Activated CD4-positive, CD25-positive, alpha-beta regulatory T cell treated with anti-CD3 and anti-CD28 coated beads, Interleukin-2, amount 50 U/mL, for 16 hours (primary cell): ENCODE measurements at regions not wholly inside any gene's neighbourhood (a gene's known extent, or its start where the extent isn't known, plus 50 kb on each side); places are given as distances from the start of the nearest gene placed in this dataset.
"Not testable (repeated sequence)": the region's sequence is repeated elsewhere in the genome, so short reads cannot be mapped to it uniquely, and the experiment has no call there.

ENCODE experiments used
- DNase-seq: peaks from one replicate; pipeline ENCODE4 v3.0.0-alpha.2; 2020; ENCODE audit warnings: low read depth, low spot score

DNA sequence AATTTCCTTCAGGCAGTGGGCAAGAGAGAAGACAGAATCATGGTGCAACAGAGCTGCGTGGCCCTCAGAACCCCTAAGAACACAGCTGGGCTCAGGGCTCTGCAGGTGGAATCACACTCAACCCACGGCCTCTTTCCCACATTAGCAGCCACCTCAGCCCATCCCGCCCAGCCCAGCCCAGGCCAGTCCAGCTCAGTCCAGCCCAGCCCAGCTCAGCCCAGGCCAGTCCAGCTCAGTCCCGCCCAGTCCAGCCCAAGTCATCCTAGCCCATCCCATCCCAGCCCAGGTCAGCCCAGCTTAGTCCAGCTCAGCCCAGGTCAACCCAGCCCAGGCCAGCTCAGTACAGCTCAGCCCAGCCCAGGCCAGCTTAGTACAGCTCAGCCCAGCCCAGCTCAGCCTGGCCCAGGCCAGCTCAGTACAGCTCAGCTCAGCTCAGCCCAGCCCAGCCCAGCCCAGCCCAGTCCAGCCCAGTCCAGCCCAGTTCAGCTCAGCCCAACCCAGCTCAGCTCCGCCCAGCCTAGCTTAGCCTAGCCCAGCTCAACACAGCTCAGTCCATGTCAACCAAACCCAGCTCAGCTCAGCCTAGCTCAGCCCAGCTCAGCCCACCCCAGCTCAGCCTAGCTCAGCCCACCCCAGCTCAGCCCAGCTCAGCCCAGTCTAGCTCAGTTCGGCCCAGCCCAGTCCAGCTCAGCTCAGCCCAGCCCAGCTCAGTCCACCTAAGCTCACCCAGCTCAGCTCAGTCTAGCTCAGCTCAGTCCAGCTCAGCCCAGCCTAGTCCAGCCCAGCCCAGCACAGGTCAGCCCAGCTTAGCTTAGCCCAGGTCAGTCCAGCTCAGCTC, 183.1 kb downstream of the TMEM121 start:
- DNase-seq: no peak

DNA sequence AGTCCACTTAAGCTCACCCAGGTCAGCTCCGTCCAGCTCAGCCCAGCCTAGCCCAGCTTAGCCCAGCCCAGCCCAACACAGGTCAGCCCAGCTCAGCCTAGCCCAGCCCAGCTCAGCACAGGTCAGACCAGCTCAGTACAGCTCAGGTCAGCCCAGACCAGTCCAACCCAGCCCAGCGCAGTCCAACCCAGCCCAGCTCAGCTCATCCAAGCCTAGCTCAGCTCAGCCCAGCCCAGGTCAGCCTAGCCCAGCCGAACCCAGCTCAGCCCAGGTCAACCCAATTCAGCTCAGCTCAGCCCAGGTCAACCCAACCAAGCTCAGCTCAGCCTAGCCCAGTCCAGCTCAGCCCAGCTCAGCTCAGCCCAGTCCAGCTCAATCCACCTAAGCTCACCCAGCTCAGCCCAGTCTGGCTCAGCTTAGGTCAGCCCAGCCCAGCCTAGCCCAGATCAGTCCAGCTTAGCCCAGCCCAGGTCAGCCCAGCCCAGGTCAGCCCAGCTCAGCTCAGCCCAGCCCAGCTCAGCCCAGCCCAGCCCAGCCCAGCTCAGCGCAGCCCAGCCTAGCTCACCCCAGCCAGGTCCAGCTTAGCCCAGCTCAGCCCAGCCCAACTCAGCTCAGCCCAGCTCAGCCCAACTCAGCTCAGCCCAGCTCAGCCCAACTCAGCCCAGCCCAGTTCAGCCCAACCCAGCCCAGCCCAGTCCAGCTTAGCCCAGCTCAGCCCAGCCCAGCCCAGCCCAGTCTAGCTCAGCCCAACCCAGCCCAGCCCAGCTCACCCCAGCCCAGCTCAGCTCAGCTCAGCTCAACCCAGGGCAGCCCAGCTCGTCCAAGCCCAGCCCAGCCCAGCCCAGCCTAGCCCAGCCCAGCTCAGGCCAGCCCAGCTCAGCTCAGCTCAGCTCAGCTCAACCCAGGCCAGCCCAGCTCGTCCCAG, 184.0 kb downstream of the TMEM121 start:
- DNase-seq: no peak

DNA sequence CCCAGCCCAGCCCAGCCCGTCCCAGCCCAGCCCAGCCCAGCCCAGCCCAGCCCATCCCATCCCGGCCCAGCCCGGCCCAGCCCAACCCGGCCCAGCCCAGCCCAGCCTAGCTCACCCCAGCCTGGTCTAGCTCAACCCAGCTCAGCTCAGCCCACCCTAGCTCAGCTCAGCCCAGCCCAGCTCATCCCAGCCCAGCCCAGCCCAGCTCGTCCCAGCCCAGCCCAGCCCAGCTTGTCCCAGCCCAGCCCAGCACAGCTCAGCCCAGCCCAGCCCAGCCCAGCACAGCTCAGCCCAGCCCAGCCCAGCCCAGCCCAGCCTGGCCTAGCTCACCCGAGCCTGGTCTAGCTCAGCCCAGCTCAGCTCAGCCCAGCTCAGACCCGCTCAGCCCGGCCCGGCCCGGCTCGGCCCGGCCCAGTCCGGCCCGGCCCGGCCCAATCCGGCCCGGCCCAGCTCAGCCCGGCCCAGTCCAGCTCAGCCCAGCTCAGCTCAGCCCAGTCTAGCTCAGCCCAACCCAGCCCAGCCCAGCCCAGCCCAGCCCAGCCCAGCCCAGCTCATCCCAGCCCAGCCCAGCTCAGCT, 184.7 kb downstream of the TMEM121 start:
- no peak for DNase-seq

DNA sequence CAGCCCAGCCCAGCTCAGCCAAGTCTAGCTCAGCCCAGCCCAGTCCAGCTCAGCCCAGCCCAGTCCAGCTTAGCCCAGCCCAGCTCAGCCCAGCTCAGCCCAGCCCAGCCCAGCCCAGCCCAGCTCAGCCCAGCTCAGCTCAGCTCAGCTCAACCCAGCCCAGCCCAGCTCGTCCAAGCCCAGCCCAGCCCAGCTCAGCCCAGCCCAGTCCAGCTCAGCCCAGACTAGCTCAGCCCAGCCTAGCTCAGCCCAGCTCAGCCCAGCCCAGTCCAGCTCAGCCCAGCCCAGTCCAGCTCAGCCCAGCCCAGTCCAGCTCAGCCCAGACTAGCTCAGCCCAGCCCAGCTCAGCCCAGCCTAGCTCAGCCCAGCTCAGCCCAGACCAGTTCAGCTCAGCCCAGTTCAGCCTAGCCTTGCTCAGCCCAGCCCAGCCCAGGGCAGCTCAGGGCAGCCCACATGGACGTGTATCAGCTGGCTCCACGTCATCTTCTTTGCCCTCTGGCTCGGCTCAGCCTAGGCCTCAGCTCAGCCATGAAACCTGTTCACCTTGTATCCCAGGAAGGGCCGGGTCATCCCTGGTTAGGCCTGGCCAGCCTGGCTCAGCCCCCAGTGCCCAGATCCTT, 185.6 kb downstream of the TMEM121 start:
- no peak for DNase-seq

DNA sequence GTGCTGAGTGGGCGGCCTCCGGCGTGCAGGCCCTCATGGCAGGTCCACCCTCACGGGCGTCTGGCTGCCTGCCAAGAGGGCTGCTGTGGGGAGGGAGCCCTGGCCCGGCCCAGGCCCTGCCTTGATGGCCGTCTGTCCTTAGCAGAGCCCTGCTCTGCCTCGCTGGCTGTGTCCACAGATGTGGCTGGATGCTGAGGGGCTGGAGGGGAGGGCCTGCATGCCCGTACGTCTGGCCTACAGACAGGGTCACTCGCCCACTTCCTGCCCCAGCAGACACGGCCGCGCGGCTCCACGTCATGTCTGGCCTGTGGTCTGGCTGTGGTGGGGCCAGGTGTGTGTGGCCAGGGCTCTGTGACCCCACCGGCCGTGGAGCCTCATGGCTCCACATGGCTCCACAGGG, 186.3 kb downstream of the TMEM121 start:
- not testable (repeated sequence) for DNase-seq

DNA sequence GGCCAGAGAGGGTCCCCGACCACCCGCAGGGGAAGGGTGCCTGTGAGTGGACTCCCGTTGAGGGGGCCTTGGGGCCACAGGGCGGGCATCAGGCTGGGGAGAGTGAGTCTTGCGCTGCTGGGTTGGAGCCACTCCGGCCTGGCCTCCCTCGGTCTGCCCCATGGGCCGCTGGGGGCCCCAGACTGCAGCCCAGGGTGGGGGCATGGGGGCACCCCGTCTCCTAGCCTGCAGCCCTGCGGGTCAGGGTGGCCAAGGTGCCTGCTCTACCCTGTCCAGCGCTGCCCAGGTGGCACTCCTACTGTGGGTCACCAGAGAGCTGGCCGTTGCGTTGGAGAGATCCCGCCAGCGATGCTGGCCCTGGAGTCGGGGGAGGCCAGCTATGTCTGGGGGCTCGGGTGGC, 186.8 kb downstream of the TMEM121 start:
- DNase-seq: not testable (repeated sequence)

DNA sequence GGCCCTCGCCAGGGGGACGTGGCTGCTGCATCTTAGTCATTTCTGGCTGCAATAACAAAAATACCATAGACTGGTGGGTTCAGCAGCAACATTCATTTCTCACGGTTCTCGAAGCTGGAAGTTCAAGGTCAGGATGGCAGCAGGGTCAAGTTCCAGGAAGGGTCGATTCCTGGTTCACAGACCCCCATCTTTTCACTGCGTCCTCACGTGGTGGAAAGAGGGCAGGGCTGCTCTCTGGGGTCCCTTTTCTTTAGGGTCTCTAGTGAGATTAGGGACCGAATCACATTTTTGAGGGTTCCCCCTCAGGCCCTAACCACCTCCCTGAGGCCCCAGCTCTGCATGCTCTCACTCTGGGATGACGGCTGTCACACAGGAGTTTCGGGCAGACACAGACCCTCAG, 187.5 kb downstream of the TMEM121 start:
- DNase-seq: not testable (repeated sequence)

DNA sequence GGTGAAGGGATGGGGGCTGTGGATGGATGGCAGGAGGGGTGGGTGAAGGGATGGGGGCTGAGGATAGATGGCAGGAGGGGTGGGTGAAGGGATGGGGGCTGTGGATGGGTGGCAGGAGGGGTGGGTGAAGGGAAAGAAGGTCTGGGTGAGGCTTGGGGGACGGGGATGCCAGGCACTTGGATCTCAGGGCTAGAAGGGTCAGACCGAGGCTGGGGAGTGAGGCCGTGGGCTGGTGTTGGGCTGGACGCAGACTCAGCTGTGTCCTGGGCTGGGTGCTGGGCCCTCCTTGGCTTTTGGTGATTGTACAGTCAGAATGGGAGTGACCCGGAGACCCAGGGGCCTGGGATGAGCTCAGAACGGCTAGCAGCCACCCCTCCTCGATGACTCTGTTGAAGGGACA, 192.4 kb downstream of the TMEM121 start:
- not testable (repeated sequence) for DNase-seq

DNA sequence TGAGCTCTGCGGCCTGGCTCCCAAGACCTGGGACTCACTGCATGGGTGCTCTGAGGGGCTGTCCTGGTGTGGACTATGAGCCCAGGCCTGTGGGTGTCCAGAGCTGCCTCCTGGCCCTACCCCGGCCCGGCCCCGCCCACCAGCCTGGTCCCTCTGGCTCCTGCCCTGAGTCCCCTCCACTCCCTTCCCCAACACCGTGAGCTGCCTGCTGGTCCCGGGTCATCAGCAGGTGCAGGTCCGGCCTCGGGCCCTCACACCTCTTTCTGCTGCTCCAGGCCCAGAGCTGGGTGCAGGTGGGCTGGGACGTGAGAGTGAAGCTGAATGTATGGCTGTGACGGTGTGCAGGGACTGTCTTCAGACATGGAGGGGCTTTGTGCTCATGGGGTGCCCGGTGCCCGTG, 193.7 kb downstream of the TMEM121 start:
- not testable (repeated sequence) for DNase-seq

DNA sequence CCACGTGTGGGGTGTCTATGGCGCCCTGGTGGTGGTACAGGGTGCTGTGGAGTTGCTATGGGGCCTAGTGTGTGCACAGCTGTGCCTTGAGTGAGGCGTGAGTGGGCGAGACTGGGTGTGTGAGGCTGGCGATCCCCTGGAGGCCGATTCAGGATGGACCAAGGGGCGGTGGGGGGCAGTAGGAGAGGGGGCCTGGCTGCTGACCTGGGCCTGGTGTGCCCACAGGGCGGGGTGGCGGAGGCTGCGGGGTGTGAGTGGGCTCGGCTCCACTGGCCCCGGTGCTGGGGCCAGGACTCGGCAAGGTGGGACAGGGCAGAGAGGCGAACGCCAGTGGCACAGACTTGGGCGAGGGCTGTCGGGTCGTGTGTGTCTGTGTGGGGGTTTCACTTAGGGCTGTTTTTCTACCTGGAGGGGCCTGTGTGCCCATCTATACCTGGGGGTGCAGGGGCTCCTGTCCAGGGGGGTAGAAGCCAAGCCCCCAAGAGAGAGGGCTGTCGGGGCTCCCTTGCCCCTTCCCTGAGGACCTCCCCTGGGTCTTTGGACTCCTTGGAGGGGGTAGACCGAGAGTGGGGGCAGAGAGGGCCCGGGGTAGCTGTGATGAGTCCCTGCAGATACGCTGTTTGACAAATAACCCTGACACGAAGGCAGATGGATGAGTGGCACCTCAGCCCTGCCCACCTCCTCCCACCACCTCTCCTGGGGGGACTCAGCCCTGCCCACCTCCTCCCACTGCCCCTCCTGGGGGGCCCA, 194.6 kb downstream of the TMEM121 start:
- not testable (repeated sequence) for DNase-seq

DNA sequence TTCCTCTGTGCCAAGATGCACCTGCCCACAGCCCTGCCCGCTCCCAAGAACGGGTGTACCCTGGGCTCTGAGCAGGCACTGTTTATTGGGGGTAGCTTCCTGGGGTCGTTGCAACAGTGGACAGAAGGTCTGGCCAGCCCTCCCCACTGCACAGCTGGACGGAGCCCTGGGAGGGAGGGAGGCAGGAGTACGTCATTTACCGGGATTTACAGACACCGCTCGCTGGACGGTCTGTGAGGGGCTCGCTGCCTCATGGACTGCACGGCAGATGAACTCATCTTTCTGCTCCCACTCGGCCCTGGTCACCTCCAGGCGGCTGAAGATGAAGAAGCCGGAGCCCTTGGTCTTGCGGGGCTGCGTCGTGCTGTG, 195.2 kb downstream of the TMEM121 start:
- not testable (repeated sequence) for DNase-seq

DNA sequence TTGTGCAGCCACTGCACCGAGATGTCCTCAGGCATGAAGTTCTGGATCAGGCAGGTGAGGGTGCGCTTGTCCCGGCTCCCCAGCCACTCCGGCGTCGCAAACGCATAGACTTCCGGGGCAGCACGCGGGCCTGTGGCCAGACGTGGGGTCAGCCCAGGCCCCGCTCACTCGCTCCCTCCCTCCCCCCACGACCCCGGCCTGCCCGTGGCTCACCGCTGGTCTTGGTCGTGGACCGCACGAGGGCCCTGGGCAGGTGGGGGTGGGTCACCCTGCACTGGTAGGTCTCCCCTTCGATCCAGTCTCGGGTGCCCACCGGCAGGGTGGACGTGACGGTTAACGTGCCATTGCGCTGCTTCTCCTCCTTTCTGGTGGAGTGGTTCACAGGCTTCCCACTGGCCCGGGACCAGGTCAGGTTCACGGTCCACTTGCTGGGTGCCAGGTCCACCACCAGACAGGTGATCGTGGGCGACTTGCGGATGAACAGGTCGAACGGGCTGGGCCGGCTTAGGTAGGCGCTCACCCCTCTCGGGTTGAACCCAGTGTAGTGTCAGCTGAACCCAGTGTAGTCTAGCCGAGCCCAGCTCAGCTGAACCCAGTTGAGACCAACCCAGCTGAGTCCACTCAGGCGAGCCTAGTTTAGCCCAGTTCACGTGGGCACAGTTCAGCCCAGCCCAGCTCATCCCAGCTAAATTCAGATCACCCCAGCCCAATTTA, 195.8 kb downstream of the TMEM121 start:
- not testable (repeated sequence) for DNase-seq

DNA sequence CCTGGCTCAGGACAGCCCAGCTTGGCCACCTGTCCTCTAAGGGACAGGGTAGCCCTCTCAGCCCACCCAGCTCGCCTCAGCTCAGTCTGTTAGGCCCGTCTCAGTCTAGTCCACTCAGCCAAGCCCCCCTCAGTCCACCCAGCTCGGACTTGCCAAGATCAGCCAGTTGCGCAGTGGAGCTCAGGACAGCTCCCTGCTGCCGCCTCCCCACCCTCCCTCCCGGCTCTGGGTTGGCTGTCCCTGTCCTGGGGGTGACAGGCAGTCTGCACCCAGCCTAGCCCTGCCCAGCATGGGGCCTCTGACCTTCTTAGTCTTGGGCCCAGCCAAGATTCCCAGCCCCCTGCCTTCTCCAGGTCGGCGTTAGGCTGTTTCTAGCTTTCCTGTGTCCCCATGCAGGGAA, 196.9 kb downstream of the TMEM121 start:
- DNase-seq: not testable (repeated sequence)

DNA sequence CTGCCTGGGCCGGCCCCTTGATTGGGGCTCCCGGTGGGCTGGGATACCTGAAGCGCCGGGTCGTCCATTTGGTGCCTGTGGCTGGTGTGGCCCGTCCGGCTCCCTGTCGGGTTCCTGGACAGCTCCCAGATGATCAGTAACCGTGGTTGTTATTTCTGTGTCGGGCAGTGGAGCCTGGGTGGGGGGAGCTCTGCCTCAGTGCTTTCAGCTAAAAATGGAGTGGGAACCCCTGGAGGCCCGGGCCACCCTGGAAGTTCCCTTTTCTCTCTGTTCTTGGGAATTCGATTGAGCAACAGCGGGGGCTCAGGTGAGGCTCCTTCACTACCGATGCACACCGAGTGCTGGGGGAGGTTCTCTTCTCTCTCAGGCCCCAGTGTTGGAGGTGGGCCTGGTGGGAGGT, 197.4 kb downstream of the TMEM121 start:
- not testable (repeated sequence) for DNase-seq

DNA sequence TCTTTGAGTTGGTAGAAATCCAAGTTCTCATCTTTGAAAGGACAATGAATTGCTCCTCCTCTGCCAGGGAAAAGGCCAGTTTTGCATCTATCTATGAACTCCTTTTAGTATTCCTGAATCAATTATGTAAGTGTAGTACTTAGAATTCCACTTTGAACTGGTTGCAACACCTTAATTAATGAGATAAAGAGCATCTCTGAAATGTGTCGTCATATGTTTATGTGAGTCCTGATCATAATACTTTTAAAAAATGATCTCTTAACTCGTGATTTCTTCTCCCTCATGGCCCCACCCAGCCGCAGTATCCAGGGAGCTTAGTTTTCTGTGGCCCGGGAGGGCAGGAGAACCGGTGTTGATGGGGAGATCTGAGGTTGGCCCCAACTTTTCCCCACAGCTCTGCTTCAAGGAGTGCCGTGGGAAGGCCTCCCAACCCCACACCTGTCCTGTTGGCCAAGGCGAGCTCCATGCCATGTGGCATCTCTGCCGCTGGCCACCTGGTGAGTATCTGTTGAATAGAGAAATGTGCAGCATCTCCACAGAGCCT, 203.5 kb downstream of the TMEM121 start:
- not testable (repeated sequence) for DNase-seq

DNA sequence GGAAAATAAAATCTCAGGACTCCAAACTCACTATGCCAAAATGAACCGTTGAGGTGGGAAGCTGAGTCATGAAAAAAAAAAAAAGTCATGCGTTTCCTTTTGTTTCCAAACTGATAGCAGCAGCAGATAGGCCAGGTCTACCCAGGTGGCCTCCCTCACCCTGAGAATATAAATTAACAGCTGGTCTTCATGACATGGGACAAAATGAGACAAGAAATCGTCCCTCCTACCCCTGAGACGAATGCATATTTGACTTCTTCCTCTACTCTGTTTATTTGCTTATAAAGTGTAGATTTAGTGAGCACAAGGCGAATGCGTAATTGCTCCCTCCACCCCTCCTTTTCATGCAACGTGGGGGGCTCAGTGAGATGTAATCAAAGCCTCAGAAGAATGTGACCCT, 204.3 kb downstream of the TMEM121 start:
- not testable (repeated sequence) for DNase-seq

DNA sequence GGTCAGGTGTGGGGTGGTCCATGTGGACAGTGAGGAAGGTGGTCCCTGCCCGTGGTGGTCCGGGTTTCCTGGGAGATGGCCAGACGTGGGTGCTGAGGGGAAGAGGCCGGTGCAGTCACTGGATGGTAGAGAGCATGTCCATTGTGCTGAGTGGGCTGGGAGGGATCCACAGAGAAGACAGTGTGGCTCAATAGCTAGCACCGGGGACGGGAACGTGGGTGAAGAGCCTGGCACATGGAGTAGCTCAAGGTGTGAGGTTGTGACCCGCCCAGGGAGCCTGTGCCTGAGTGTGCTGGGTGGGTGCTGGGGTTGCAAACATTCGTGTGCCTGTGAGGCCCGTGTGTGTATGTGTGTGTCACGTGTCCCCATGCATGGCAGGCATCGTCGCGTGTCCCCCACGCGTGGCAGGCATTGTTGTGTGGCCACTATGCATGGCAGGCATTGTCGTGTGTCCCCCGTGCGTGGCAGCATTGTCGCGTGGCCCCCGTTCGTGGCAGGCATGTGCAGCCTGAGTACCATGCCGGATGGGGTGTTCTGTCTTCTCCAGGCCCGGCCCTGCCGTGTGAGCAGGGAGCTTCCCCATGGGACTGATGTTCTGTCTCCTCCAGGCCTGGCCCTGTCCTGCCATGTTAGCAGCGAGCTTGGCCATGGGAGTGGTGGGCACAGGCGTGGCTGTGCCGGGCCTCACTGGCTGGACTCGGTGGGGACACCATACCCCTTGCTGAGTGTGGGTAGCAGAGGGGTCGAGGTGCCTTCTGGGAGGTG, 205.0 kb downstream of the TMEM121 start:
- DNase-seq: not testable (repeated sequence)

DNA sequence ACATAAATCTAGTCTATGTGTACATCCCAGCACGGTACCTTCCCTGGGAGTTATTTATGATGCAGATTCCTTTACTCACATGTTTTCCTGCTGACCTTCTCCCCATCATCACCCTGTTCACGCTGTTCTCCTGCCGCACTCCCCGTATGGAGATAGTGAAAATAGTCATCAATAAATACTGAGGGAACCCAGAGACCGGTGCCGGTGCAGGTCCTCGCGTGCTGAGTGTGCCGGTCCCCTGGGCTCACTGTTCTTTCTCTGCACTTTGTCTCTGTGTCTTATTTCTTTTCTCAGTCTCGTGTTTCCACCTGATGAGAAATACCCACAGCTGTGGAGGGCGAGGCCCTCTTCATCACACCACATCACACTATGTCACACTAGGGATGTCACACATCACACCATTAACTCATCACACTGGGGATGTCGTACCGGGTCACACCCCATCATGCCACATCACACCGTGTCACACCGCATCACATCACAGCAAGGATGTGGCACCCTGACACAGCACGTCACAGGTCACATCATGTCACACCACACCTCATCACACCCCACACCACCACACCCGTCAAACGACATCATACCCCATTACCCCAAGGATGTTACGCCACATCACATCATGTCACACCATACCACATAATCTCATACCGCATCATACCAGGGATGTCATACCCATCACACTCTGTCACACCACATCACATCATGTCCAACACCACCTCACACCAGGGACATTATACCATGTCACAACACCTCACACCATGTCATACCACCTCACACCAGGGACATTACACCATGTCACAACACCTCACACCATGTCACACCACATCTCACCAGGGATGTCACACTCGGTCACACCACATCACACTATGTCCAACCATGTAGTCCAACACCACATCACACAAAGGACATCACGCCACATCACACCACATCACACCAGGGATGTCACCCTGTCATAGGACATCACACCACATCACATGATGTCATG, 207.0 kb downstream of the TMEM121 start:
- no peak for DNase-seq
